GM19372 (cell line): ENCODE measurements at regions not wholly inside any gene's neighbourhood (a gene's known extent, or its start where the extent isn't known, plus 50 kb on each side); places are given as distances from the start of the nearest gene placed in this dataset.

Source experiments
- ATAC-seq: cut with Tn5 transposase; IDR thresholded peaks from one replicate; pipeline ENCODE4 v1.9.1; 2021; ENCODE audit warnings: mild to moderate bottlenecking, low read depth, moderate library complexity; ENCODE audit not compliant: unreplicated experiment

- ATAC-seq, result no peak
These were observed 143.7 kb downstream of the IRS1 start for GRCh38 chr2:226655871-226656270.

- no peak for ATAC-seq
These were observed 146.4 kb downstream of the IRS1 start for GRCh38 chr2:226652983-226653765.

- ATAC-seq, result no peak
These were observed 147.3 kb downstream of the IRS1 start for GRCh38 chr2:226652369-226652768.

- peak; percentile 73 for ATAC-seq
These were observed 149.6 kb downstream of the IRS1 start for GRCh38 chr2:226649871-226650660.

GRCh38 chr2:226649201-226649600 is 150.4 kb downstream of the IRS1 start:
- ATAC-seq, result no peak

GRCh38 chr2:226647621-226648518 is 151.8 kb downstream of the IRS1 start:
- no peak for ATAC-seq

- ATAC-seq, result no peak
These were observed 155.2 kb downstream of the IRS1 start for GRCh38 chr2:226644399-226644865.

- no peak for ATAC-seq
These were observed 155.7 kb downstream of the IRS1 start for GRCh38 chr2:226643946-226644282.

- ATAC-seq, result no peak
These were observed 156.3 kb downstream of the IRS1 start for GRCh38 chr2:226643030-226643945.

- ATAC-seq, result no peak
These were observed 158.6 kb downstream of the IRS1 start for GRCh38 chr2:226641008-226641407.

GRCh38 chr2:226640501-226640900 is 159.1 kb downstream of the IRS1 start:
- ATAC-seq, result no peak

- ATAC-seq, result no peak
These were observed 160.1 kb downstream of the IRS1 start for GRCh38 chr2:226639550-226639949.

GRCh38 chr2:226638576-226638975 is 161.0 kb downstream of the IRS1 start:
- ATAC-seq, result no peak

- no peak for ATAC-seq
These were observed 162.2 kb downstream of the IRS1 start for GRCh38 chr2:226637383-226637782.

- ATAC-seq, result no peak
These were observed 163.0 kb downstream of the IRS1 start for GRCh38 chr2:226636586-226636985.

GRCh38 chr2:226634943-226635604 is 164.5 kb downstream of the IRS1 start:
- no peak for ATAC-seq

GRCh38 chr2:226631671-226632070 is 167.9 kb downstream of the IRS1 start:
- ATAC-seq, result no peak

- no peak for ATAC-seq
These were observed 168.4 kb downstream of the IRS1 start for GRCh38 chr2:226631187-226631586.

- no peak for ATAC-seq
These were observed 173.7 kb downstream of the IRS1 start for GRCh38 chr2:226625946-226626345.
